ENCODE measurements at regions not wholly inside any gene's neighbourhood (a gene's known extent, or its start where the extent isn't known, plus 50 kb on each side); places are given as distances from the start of the nearest gene placed in this dataset.

GRCh38 chr2:183592271-183592670 is 468.0 kb downstream of the NUP35 start:
- no peak for TF ChIP-seq CTCF (IDR thresholded peaks at IDR 0.05)
- no peak for TF ChIP-seq POLR2A (IDR thresholded peaks at IDR 0.05)
- TF ChIP-seq EP300 (IDR thresholded peaks at IDR 0.05) = no peak
